ENCODE measurements at regions not wholly inside any gene's neighbourhood (a gene's known extent, or its start where the extent isn't known, plus 50 kb on each side); places are given as distances from the start of the nearest gene placed in this dataset.

- TF ChIP-seq FOXP2 (optimal IDR thresholded peaks at IDR 0.05; ENCODE audit: control extremely low read depth, extremely low read length, insufficient read depth) (no peak), EZH2 (IDR thresholded peaks at IDR 0.05) (no peak), POLR2AphosphoS5 (IDR thresholded peaks at IDR 0.05; ENCODE audit: borderline replicate concordance, low read depth, low read length) (no peak)
Measured at GRCh38 chr18:51253476-51253875, 56.0 kb upstream of the MEX3C start.
